ENCODE measurements at regions not wholly inside any gene's neighbourhood (a gene's known extent, or its start where the extent isn't known, plus 50 kb on each side); places are given as distances from the start of the nearest gene placed in this dataset.

- H3K4me3 ChIP-seq (ENCODE audit: low read length) = no peak overlapping the region
- no peak for DNase-seq (ENCODE audit: low read depth, low spot score)
Measured at GRCh38 chr22:22827187-22827939, 60.3 kb upstream of the IGLL5 start.

GRCh38 chr22:22830193-22830592 is 57.4 kb upstream of the IGLL5 start:
- no peak overlapping the region for H3K4me3 ChIP-seq (ENCODE audit: low read length)
- DNase-seq (ENCODE audit: low read depth, low spot score) = no peak

DNA sequence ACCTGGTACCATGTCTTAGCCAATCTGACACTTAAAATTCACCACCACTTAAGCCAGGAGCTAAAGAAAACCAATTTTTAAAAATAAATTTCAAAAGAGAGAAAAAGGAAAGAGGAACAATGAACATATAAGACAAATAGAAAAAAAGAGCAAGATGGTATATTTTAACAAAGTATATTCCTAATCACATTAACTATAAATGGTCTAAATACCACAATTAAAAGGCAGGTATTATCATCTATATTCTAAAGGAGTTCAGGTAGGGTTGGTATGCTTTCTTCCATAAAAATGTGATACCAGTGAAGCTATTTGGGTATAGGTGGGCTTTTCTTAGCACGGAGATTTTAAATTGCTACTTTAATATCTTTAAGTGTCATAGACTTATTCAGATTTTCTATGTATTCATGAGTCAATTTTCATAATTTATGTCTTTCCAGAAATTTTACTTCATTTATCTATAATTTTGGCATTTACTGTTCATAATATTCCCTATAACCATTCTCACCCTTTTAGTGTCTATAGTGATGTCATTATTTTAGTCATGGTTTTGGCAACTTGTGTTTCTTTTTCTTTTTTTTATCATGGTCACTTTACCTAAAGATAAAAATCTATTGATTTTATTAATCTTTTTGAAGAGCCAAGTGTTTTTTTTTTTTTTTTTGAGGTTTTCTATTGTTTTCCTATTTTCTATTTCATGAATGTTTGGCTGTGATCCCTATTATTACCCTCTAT is 56.5 kb upstream of the IGLL5 start:
- DNase-seq (ENCODE audit: low read depth, low spot score) = no peak

GRCh38 chr22:22833059-22833458 is 54.6 kb upstream of the IGLL5 start:
- DNase-seq (ENCODE audit: low read depth, low spot score) = no peak
- H3K4me3 ChIP-seq (ENCODE audit: low read length) = no peak overlapping the region

More for the DNA sequence above, 56.5 kb upstream of the IGLL5 start:
- H3K4me3 ChIP-seq (ENCODE audit: low read length) = no peak overlapping the region

- no peak for DNase-seq (ENCODE audit: low read depth, low spot score)
- H3K4me3 ChIP-seq (ENCODE audit: low read length) = no peak overlapping the region
Measured at GRCh38 chr22:22833488-22833887, 54.1 kb upstream of the IGLL5 start.

- H3K4me3 ChIP-seq (ENCODE audit: low read length) = no peak overlapping the region
- no peak for DNase-seq (ENCODE audit: low read depth, low spot score)
Measured at GRCh38 chr22:22834204-22834603, 53.4 kb upstream of the IGLL5 start.

DNA sequence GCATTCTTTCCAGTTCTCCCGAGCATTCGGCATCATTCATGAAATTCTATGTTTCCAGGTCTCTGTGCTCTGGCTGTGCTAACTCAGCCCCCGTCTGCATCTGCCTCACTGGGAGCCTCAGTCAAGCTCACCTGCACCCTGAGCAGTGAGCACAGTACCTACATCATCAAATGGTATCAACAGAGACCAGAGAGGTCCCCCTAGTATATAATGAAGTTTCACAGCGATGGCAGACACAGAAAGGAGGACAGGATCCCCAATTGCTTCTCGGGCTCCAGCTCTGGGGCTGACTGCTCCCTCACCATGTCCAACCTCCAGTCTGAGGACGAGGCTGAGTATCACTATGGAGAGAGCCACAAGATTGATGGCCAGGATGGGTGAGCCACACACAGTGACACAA is 52.8 kb upstream of the IGLL5 start:
- no peak for DNase-seq (ENCODE audit: low read depth, low spot score)
- H3K4me3 ChIP-seq (ENCODE audit: low read length) = no peak overlapping the region

DNA sequence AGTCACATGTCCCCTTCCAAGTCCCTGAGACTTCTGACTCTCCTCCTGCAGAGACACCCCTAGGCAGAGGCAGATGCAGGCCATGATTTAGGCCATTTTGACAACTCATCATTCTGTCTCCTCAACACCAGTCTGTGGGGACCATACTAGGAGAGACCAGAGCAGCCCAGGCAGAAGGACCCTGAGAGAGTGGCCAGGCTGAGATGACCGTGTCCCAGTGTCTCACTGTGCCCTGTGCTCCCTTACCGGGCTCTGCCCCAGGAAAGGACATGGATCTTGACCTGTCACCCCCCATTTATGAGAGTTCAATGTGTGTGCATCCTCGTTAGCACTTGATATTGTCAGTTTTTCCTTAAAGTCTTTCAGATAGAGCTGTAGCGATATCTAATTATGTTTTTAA is 52.4 kb upstream of the IGLL5 start:
- DNase-seq (ENCODE audit: low read depth, low spot score) = no peak
- no peak overlapping the region for H3K4me3 ChIP-seq (ENCODE audit: low read length)

DNA sequence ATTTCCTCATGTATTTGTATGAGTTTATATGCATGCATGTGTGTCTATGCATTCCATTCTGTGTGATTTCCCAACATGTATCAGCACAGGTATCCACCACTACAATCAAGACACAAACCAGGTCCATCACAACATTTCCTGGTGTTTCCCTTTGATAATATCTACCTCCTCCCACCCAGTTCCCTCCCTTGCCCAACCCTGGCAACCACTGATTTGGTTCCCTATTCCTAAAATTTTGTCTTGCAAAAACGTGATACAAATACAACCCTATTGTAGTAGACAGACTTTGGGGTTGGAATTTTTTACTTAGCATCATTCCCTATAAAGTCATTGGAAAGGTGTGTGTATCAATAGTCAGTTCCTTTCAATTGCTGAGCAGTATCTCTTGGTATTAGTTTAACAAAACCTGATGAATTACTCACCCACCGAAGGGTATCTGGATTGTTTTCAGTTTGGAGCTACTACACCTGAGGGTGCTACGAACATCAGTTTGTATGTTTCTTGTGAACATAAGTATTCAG is 51.8 kb upstream of the IGLL5 start:
- H3K4me3 ChIP-seq (ENCODE audit: low read length) = no peak overlapping the region
- DNase-seq (ENCODE audit: low read depth, low spot score) = no peak

GRCh38 chr22:22836635-22837034 is 51.0 kb upstream of the IGLL5 start:
- no peak for DNase-seq (ENCODE audit: low read depth, low spot score)
- H3K4me3 ChIP-seq (ENCODE audit: low read length) = no peak overlapping the region
